ENCODE measurements at regions not wholly inside any gene's neighbourhood (a gene's known extent, or its start where the extent isn't known, plus 50 kb on each side); places are given as distances from the start of the nearest gene placed in this dataset.

GRCh38 chr4:147207911-147208310, 262.2 kb upstream of the TTC29 start:
- Histone ChIP-seq H3K4me3 (no peak overlapping the region), H3K27ac (no peak overlapping the region), H3K4me1 (no peaks in the 10 kb centered on the region), H3K9me3 (no peaks in the 10 kb centered on the region), H3K36me3 (no peaks in the 10 kb centered on the region), H3K27me3 (no peaks in the 10 kb centered on the region)
- DNase-seq (ENCODE audit: low spot score in 2 of 2) = no peak
- TF ChIP-seq EP300 (IDR thresholded peaks at IDR 0.05) (no peak), POLR2A (IDR thresholded peaks at IDR 0.05) (no peak), CTCF (IDR thresholded peaks at IDR 0.05) (no peak)
- 80 to 84% methylated on average over 1 of the region's 1 CpG for WGBS, 2 donors

DNA sequence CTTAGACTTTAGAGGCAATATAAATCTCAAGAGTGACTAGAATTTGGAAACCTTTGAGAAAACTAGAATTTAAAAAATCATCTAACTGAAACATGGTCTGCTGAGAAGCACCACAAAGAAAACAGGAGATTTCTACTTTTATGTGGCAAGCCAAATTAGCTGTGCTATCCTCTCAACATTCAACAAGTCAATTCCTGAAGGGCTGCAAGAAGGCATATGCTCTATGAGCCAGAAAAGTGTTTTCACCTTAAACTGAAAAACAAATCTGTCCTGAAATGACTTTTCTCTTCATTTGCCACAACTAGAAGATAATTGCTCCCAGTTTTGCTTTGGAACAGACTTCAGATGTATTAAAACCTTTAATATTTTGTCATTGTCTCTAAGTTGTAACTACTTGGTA, 263.2 kb upstream of the EDNRA start:
- no peaks in the 10 kb centered on the region for H3K27me3 ChIP-seq
- H3K36me3 ChIP-seq = no peaks in the 10 kb centered on the region
- H3K4me3 ChIP-seq = no peak overlapping the region
- TF ChIP-seq POLR2A (IDR thresholded peaks at IDR 0.05) = no peak
- no peaks in the 10 kb centered on the region for H3K9me3 ChIP-seq
- no peak for DNase-seq (ENCODE audit: low spot score in 2 of 2)
- H3K27ac ChIP-seq = no peak overlapping the region
- peaks cover 0 to 4% (median 0%) of the 10 kb centered on the region in 4 donors for H3K4me1 ChIP-seq

- no peak overlapping the region for H3K4me3 ChIP-seq
- peaks cover 0 to 4% (median 0%) of the 10 kb centered on the region in 4 donors for H3K4me1 ChIP-seq
- no peaks in the 10 kb centered on the region for H3K27me3 ChIP-seq
- no peaks in the 10 kb centered on the region for H3K36me3 ChIP-seq
- DNase-seq (ENCODE audit: low spot score in 2 of 2) = no peak
- WGBS, 2 donors = 27 to 45% methylated on average over 2 of the region's 2 CpGs
- no peaks in the 10 kb centered on the region for H3K9me3 ChIP-seq
- TF ChIP-seq POLR2A (IDR thresholded peaks at IDR 0.05) (no peak), CTCF (IDR thresholded peaks at IDR 0.05) (no peak), EP300 (IDR thresholded peaks at IDR 0.05) (no peak)
- no peak overlapping the region for H3K27ac ChIP-seq
These were observed 261.8 kb upstream of the EDNRA start for GRCh38 chr4:147219145-147219544.

DNA sequence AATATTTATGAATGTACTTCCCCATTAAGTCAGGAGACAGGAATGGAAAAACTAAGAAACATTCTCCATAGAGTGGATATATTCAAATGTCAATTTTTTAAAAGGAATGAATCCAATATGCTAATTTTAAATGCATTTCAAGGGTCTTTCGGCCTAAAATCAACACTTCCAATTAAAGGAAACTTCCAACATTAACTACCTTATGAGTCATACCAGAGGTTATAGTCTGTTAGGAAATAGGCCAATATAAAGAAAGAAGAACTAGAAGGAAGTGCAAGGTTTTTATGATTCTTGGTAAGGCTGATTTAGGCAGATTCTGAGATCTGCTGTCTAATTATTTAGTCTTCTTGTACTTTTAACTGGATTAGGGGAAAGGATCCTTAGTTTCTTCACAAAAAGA, 260.1 kb upstream of the EDNRA start:
- TF ChIP-seq EP300 (IDR thresholded peaks at IDR 0.05) (no peak), CTCF (IDR thresholded peaks at IDR 0.05) (no peak), POLR2A (IDR thresholded peaks at IDR 0.05) (no peak)
- no peaks in the 10 kb centered on the region for H3K27me3 ChIP-seq
- 53 to 55% methylated on average over 1 of the region's 1 CpG for WGBS, 2 donors
- DNase-seq (ENCODE audit: low spot score in 2 of 2) = no peak
- H3K4me1 ChIP-seq = peaks cover 0 to 4% (median 0%) of the 10 kb centered on the region in 4 donors
- H3K27ac ChIP-seq = no peak overlapping the region
- H3K9me3 ChIP-seq = no peaks in the 10 kb centered on the region
- H3K4me3 ChIP-seq = no peak overlapping the region
- no peaks in the 10 kb centered on the region for H3K36me3 ChIP-seq

DNA sequence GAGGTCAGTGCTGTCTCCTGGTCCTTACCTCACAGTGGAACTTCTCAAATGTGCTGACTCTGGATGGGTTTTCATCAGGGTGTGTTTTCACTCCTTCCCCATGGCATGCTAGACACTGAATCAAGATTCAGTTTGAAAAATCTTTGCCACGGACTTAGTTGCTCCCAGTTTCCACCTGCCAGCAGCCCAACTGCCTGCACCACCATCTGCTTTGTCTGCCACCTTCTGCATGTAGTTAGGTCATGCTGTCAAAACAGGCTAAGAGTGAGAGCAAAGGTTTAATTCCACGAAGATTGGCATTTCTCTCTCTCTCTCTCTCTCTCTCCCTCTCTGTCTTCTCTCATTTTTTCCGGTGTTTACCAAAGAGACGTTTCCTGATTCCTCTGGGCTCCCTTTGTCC, 258.0 kb upstream of the EDNRA start:
- no peaks in the 10 kb centered on the region for H3K36me3 ChIP-seq
- no peaks in the 10 kb centered on the region for H3K27me3 ChIP-seq
- TF ChIP-seq EP300 (IDR thresholded peaks at IDR 0.05) = no peak
- no peak for TF ChIP-seq POLR2A (IDR thresholded peaks at IDR 0.05)
- TF ChIP-seq CTCF (IDR thresholded peaks at IDR 0.05) = no peak
- DNase-seq (ENCODE audit: low spot score in 2 of 2) = no peak
- H3K27ac ChIP-seq = no peak overlapping the region
- H3K4me3 ChIP-seq = no peak overlapping the region
- no peaks in the 10 kb centered on the region for H3K4me1 ChIP-seq
- WGBS, 2 donors = 56 to 68% methylated on average over 4 of the region's 4 CpGs
- no peaks in the 10 kb centered on the region for H3K9me3 ChIP-seq

GRCh38 chr4:147223576-147223975, 257.3 kb upstream of the EDNRA start:
- DNase-seq (ENCODE audit: low spot score in 2 of 2) = no peak
- Histone ChIP-seq H3K4me1 (no peaks in the 10 kb centered on the region), H3K4me3 (no peak overlapping the region), H3K27ac (no peak overlapping the region), H3K27me3 (no peaks in the 10 kb centered on the region), H3K36me3 (no peaks in the 10 kb centered on the region), H3K9me3 (no peaks in the 10 kb centered on the region)
- TF ChIP-seq CTCF (IDR thresholded peaks at IDR 0.05) (no peak), EP300 (IDR thresholded peaks at IDR 0.05) (no peak), POLR2A (IDR thresholded peaks at IDR 0.05) (no peak)
- 92 to 94% methylated on average over 5 of the region's 5 CpGs for WGBS, 2 donors

Measured in tibial nerve (tissue), 4 donors.